GM19099 (cell line): ENCODE measurements at regions not wholly inside any gene's neighbourhood (a gene's known extent, or its start where the extent isn't known, plus 50 kb on each side); places are given as distances from the start of the nearest gene placed in this dataset.

ENCODE experiments used
- POLR2A ChIP-seq: IDR thresholded peaks from 3 replicates; pipeline ENCODE4 v1.6.1; 2011; ENCODE audit warnings: low read depth; ENCODE audit not compliant: insufficient read length; ENCODE audit errors: extremely low read depth

DNA sequence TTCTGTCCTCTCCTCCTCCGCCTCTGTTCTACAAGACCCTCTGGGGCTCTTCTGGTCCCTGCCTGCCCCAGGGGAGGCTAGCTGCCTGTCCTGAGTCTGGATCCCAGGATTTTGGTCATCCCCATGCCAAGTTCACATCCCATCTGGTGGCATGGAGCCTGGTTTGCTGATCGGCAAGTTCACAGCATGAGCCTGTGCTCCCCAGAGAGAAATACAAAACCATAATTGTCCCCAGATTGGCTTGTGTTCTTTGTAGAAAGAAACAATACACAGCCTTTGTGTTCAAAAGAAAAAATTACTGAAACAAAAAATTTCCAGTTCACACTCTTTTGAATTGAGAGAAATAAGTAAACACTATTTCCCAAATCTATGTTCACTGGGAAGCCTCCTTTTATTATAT lies 149.4 kb upstream of the ZC3H12A start:
- no peak for TF ChIP-seq POLR2A

DNA sequence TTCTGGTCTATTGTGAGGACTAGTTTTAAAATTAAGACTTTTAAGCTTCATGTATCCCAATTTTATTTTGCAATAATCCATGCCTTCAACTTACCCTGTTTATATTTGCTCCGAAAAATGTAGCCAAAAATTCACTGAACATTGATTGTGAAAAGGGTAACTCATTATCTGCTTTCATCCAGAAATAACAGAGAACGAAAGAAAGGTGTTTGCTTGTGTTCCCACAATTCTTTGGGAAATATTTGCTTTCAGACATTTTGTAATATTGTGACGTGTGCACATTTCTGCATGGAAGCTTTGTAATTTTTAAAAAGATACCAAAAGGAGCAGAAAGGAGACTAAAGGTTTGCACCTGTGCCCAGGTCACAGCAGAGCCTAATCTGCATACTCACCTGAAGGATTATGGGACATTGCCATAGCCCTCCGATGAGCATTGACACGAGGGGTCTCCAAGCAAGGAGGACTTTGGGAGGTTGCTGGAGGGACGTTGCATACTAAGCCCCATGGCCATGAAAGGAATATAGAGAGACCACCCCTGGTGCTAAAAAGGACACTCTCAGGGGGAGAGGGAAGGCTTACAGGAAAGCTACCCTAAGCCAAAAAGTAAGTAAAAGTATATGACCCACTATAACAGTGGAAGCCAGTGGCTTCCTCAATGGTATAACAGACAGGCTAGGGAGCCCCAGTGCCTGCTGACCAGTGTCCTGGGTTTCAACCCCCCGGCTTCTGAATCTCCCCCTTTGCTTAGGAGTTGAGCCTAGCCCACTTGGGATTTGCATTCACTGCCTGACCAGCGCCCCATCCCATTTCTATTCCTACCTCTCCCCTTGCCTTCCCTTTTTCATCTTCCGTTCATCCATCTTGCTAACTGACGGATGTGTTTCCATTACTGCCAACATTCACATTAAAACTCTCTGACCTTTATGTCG lies 148.6 kb upstream of the ZC3H12A start:
- no peak for TF ChIP-seq POLR2A

DNA sequence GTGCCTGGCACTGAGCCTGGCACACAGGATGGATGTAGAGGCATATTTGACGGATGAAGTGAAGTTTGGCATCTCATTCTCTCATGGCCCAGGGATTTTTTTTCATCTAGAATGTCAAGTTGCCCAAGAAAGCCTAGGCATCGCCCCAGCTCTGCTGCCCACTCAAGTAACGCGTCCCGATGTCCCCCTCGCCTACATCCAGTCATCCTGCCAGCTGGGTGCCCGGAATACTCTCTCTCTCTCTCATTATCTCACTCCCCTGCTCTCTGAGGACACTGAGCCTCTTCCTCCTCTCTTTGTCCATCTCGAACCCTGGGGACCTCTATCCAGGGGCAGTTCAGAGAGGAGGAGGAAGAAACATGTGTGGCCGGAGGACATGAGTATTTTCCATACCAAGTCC lies 142.3 kb upstream of the ZC3H12A start:
- TF ChIP-seq POLR2A, result no peak

DNA sequence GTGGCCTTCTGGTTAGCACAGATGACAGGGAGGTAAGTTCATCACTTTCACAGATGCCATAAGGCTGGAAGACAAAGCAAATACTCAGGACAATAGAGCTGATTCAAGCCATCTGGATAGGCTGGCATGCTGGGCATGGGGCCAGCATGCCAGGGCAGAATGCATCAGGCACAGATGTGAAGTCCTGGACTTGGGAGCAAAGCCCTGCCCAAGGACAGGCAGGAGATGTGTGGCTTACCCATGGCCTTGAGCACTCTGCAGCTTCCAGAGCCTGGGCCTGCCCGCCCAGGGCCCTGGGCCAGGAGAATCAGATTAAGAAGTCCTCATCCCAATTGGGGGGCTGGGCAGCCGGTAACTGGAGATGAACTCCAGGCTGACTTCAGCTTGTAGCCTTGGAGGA lies 135.7 kb upstream of the ZC3H12A start:
- TF ChIP-seq POLR2A, result no peak

DNA sequence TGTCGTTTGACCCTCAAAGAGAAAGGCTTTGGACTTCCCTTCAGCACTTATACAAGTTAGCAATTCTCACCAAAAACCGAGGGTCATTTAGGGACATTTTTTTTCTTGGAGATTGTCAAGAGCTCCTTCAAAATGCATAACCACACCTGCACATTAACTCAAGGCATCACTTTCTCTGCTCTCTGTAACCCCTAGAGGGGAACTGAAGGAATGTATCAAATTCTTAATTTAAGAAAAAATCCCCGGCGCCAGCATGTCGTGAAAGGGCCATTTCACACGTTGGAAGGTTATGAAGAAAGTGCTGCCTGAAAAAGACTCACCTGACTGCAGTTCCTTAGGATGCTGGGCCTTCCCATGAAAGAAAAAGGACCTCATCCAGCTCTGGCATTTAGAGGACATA lies 131.6 kb upstream of the ZC3H12A start:
- no peak for TF ChIP-seq POLR2A

DNA sequence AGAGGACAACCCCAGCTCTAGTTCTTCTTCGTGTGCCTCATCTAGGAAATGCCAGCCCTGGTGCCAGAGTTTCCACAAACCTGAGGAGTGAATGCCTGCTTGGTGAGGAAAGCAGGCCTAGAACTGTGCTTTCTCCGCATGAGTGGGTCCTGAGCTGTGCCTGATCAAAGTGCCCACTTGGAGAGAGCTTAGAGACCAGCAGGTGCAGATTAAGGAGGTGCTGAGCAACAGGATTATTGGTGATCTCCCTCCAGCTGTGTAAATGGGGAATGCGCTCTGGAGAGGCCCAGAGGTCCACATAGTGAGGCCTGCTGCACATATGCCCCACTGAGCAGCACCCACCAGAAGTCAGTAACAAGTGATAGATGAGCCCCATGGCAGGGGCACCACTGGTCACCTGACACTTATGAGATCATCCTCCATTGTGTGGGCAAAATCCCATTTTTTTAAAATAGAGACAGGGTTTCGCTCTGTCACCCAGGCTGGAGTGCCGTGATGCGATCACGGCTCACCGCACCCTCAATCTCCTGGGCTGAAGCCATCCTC lies 127.2 kb upstream of the ZC3H12A start:
- no peak for TF ChIP-seq POLR2A

DNA sequence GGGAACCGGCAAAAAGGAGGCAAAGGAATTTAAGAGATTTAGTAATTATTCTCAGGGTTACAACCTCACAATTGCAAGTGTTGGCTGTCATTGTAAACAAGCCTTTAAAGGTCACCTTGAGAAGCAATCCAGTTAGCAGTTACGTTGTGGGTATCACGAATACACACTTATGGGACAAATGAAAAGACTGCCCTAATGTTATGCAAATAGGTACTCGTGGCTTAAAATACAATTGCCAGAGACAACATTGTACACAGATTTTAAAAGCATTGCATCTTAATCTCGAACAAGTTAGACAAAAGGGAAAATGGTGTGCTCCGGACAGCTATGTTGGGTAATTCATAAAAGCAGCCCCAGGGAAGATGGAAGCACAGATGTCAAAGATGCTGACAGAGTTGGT lies 120.5 kb upstream of the ZC3H12A start:
- TF ChIP-seq POLR2A, result no peak

DNA sequence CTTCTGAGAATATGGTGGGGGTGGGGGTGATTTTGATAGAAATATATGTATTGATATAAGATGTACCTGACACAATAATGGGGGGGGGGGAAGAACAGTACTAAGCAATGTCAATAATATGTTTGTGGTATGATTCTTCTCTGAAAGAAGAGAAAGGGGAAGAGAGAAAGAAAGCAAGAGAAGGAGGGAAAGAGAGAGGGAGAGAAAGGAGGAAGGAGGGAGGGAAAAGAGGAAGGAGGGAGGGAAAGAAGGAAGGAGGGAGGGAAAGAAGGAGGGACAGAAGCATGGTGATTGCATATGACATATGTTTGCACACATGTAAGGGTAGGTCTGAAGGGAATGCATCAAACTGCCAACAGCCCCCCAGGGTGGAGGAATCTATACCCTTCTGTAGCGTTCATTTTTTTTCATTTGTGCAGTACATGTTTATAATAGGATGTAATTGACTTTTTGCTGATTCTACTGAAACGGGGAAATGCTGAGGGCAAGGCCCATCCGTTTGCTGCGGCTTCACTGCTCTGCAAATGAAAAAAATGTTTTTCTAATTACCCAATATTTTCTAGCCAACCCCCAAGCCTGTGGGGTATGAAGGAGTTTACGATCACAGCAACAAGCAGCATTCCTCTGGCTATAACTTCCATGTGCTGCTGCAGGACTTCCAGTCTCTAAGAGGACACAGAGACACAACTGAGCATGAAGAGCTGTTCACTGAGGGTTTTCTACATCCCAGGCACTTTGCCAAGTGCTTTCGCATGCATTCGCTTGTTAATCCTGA lies 119.3 kb upstream of the ZC3H12A start:
- no peak for TF ChIP-seq POLR2A

DNA sequence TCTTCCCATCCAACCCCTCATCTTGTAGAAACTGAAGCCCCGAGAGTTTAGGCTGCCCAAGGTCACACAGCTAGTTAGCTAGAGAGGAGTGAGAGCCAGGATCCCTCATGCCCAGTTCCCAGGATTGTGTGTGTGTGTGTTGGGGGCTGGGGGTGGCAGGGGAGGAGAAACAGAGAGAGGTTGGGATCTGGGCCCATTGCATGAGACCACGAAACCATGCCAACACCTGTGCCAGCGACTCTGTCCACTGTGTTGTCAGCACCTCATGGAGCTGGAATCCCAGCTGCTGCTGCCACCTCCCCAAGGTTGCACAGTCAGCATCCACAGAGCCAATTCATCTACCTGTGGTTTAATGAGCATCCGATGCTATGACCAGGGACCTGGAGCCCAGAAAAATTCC lies 115.4 kb upstream of the ZC3H12A start:
- no peak for TF ChIP-seq POLR2A

DNA sequence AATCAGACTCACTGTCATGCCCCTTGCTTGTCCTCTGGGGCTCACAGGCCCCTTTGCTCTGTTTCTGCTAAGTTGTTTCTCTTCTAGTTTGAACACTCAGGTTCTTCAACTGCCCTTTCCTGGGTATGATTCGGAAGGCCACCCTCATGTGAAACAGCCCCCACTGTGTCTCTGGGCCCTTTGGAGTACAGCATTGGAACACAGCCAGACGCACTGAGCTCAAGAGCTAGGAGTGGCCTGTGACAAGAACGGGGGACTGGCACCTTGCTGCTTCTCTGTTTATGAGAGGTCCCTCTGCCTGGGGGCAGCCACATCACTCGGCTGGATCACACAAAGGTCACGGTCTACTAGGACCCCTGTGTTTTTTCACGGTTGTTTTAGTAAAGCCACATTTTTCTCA lies 114.4 kb upstream of the ZC3H12A start:
- TF ChIP-seq POLR2A, result no peak

DNA sequence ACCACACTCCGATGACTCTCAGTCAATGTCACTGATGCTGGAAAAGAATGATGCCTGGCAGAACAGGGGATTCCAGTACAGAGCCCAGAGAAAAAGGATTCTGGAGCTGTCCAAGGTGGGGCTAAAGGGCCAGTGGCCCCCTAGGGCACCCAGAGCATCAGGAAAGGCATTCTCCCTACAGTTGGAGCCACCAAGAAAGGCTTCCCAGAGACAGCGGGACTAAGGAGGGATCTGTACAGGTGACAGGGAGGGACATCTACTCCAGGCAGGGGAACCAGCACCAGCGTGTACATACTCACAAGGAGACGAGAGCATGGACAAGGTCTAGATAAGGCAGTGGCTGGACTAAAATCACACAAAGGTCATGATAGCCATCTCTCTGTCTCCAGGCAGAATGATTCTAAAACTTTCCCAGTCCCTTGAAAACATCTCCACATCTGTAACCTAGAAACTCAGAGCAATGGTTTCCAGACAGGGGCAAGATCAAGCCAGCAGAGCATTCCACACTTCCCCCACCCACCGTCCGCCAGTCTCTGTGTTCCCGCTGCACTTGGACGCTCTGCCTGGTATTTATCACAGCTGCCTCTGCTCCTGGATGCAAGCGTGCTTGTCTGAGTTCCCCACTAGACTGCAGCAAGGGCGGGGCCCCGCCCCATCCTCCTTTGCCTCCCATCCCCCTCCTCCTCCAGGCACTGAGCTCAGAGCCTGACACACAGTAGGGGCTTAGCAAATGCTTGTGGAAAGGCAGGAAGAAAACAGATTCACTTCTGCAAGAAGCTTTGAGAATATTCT lies 111.6 kb upstream of the ZC3H12A start:
- TF ChIP-seq POLR2A, result no peak

DNA sequence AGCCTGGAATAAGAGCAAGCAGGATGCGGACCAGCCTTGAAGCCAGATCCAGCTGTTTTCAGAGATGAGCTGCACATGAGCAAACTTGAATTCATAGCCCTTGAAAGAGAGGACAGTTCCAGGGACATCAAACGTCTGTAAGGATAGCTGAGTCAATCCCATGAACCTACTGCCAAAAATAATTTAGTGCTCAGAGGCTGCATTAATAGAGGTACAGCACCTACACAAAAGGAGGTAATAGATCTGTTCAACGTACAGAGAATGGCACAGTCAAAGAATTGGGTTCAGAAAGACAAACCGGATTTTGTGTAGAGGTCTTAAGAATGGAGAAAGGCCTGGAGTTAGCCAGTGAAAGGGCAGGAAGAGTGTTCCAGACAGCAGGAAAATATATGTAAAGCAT lies 110.8 kb upstream of the ZC3H12A start:
- TF ChIP-seq POLR2A, result no peak

DNA sequence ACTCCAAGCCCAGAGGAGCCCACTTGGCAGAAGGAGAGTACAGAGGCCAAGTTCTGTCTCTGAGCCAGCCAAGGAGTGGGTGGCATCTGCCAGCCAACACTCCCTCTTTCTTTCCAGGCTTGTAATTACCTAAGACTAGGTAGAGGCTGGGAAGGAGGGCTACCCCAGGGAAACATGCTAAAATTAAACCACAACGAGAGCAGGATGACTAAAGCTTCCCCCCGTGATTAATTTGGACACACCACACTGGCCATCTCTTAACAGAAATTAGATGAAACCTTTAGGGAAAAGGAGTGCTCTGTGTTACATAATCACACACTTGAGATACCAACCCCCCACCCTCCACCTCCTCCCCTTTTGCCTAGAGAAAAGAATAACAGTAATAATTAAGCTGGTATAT lies 102.1 kb upstream of the ZC3H12A start:
- no peak for TF ChIP-seq POLR2A

DNA sequence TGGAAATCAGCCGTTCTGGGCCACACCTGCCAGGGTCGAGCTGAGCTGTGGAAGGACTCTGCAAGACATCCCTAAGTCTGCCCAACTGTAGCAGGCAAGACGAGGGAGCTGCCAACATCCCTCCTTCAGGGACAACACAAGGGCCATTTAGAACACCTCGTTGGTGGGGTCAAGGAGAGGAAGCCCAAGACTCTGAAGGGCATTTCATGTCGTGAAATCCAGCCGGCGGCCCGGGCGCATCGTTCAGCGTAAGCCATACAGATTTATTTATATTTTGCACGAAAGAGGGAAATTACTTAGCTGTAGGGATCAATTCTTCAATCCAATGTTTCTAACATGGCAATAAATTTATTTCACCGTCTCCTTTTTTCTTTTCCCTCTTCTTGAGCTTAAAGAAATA lies 101.7 kb upstream of the ZC3H12A start:
- TF ChIP-seq POLR2A, result no peak

DNA sequence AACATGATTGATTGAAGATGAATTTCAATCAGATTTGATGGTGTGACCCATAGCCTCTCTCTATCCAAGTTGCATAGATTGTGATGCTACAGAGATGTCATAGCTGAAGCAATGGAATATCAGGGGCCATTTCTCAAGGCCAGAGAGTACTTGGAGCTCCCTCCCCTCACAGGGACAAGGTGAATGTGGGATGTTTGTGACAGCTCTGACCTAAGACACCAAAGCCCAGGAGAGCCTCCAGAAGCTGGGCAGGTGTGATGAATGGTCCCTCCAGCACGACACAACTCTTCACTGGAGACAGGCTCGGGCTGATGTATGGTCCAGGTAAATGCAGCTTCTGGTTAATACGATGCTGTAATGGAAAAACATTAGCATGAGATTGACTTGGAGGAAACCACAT lies 101.0 kb upstream of the ZC3H12A start:
- TF ChIP-seq POLR2A, result no peak
